Activated naive CD4-positive, alpha-beta T cell treated with anti-CD3 and anti-CD28 coated beads, Interleukin-2, amount 50 U/mL, for 72 hours (primary cell): ENCODE measurements at regions not wholly inside any gene's neighbourhood (a gene's known extent, or its start where the extent isn't known, plus 50 kb on each side); places are given as distances from the start of the nearest gene placed in this dataset.

Experiments used
- ATAC-seq, 2 donors: fragments of 150-1000 bp; cut with Tn5 transposase; 2 replicates each; pipeline ENCODE4 v1.10.0; 2021; ENCODE audit warnings: mild to moderate bottlenecking in 2 of 2, moderate library complexity in 2 of 2
- DNase-seq, 2 donors: peaks; one replicate each; pipeline ENCODE4 v3.0.0; 2021 to 2022; ENCODE audit warnings: low spot score in 2 of 2
- H3K27ac Mint-ChIP-seq, 2 donors: one replicate each; pipeline ENCODE4 v1.8.0; 2022; ENCODE audit warnings: mild to moderate bottlenecking in 2 of 2, mixed read lengths in 2 of 2
- H3K36me3 Mint-ChIP-seq, 2 donors: one replicate each; pipeline ENCODE4 v1.8.0; 2022; ENCODE audit warnings: mixed read lengths in 2 of 2
- H3K9me3 Mint-ChIP-seq, 2 donors: one replicate each; pipeline ENCODE4 v1.8.0; 2022; ENCODE audit warnings: mixed read lengths in 2 of 2

GRCh38 chr12:91327889-91328288, 145.3 kb upstream of the DCN start:
- DNase-seq (no peak), ATAC-seq (no peak)
- no peaks in the 10 kb centered on the region for H3K9me3 Mint-ChIP-seq
- no peak overlapping the region for H3K27ac Mint-ChIP-seq
- no peaks in the 10 kb centered on the region for H3K36me3 Mint-ChIP-seq

DNA sequence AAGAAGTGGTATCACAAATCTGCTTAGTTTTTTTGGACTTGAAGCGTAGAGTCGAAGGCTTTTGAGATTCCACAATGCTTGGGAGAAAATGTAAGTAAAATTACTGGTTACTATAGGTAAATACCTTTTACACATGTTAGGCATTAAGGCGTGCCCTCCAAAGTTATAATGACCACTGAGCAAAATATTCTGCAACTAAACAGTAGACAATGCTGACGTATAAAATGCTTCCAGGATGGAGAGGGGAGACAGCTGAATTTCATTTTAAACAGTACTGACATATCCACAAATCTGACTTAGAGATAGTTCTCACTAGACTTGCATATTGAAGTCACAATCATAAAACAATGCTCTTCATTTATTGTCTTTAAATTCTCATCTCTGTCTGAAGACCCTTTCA, 144.5 kb upstream of the DCN start:
- no peaks in the 10 kb centered on the region for H3K9me3 Mint-ChIP-seq
- no peaks in the 10 kb centered on the region for H3K36me3 Mint-ChIP-seq
- no peak for DNase-seq
- H3K27ac Mint-ChIP-seq = no peak overlapping the region
- ATAC-seq = no peak

DNA sequence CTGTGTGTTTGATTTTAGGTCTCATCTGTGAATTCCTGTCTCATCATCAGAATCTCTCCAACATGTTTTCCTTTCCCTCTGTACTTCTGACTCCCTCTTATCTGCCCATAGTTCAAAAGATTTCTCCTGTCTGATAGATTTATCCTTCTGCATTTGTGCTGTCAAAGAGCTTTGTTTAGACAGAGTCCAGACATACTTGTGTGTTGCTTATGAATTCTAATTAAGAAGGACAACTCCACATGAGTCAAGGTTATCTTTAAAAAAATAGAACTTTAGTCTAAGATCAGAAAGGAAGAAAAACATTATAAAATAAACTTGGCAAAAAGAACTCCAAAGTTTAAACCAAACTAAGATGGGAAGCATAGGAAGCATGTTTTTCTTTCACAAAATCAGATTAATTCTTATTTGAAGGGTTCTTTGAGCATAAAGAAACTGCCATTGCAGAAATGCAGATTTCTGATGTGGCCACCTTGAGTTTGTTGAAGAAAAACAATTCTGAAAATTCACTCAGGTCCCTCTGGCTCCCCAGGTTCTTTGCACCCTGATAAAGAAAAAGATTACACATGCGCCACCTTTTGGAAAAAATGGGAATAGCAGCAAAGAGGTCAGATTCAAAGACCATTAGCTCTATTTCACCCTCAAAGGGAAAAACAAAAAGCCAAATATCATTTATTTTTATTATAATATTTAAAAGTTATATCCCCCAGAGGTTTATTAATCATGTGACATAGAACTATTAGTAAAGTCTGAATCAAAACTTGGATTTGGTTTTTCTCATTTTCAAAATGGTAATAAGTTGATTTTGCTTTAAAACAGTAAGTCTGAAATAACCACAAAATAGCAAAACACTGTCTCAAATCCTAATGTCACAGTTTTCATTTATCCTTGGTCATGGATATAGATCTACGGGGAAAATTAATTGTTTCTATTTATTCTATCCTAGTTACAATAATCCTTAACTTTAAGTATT, 143.7 kb upstream of the DCN start:
- DNase-seq (peak in 1 of 2 donors; percentile 68), ATAC-seq (no peak)
- Mint-ChIP-seq H3K27ac (no peak overlapping the region), H3K9me3 (no peaks in the 10 kb centered on the region), H3K36me3 (no peaks in the 10 kb centered on the region)

DNA sequence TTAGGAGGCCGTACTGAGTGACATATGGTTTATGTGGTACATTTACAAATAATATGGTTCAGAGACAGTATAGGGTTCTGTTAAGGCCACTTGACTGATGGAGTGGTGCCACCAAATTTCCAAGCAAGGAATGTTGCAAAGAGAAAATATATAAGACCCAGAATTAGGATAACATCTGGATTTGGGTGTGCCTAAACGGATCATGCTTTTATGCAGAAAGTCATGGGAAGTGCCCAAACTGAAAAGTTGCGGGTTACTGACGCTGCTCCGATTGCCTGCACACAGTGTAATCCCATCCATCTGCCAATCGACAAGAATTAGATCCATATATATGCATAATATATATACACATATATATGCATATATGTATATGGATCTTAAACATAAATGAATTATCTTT, 138.4 kb upstream of the DCN start:
- DNase-seq (no peak), ATAC-seq (no peak)
- Mint-ChIP-seq H3K27ac (no peak overlapping the region), H3K36me3 (no peaks in the 10 kb centered on the region), H3K9me3 (peaks cover 0 to 5% of the 10 kb centered on the region in 2 donors)

GRCh38 chr12:91319071-91319760, 136.6 kb upstream of the DCN start:
- no peak for DNase-seq
- Mint-ChIP-seq H3K9me3 (peaks cover 3 to 9% of the 10 kb centered on the region in 2 donors), H3K36me3 (no peaks in the 10 kb centered on the region)

GRCh38 chr12:91317306-91317705, 134.7 kb upstream of the DCN start:
- no peak for ATAC-seq
- H3K9me3 Mint-ChIP-seq = peaks cover 3 to 9% of the 10 kb centered on the region in 2 donors
- H3K36me3 Mint-ChIP-seq = no peaks in the 10 kb centered on the region
- DNase-seq = no peak
- no peak overlapping the region for H3K27ac Mint-ChIP-seq

More at GRCh38 chr12:91319071-91319760, 136.6 kb upstream of the DCN start:
- H3K27ac Mint-ChIP-seq = no peak overlapping the region
- no peak for ATAC-seq

GRCh38 chr12:91316907-91317269, 134.3 kb upstream of the DCN start:
- H3K9me3 Mint-ChIP-seq = peaks cover 3 to 9% of the 10 kb centered on the region in 2 donors
- DNase-seq = no peak
- no peaks in the 10 kb centered on the region for H3K36me3 Mint-ChIP-seq
- no peak for ATAC-seq
- no peak overlapping the region for H3K27ac Mint-ChIP-seq

- no peak for DNase-seq
- ATAC-seq = no peak
- peaks cover 3 to 9% of the 10 kb centered on the region in 2 donors for H3K9me3 Mint-ChIP-seq
- no peak overlapping the region for H3K27ac Mint-ChIP-seq
- H3K36me3 Mint-ChIP-seq = no peaks in the 10 kb centered on the region
Measured at GRCh38 chr12:91316161-91316906, 133.7 kb upstream of the DCN start.

DNA sequence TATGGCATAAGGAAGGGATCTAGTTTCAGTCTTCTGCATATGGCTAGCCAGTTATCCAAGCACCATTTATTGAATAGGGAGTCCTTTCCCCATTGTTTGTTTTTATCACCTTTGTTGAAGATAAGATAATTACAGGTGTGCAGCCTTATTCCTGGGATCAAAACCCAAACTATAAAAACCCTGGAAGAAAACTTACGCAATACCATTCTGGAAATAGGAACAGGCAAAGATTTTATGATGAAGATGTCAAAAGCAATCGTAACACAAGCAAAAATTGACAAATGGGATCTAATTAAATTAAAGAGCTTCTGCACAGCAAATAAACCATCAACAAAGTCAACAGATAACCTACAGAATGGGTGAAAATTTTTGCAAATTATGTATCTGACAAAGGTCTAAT, 128.5 kb upstream of the DCN start:
- DNase-seq = no peak
- Mint-ChIP-seq H3K9me3 (peaks cover 3 to 5% of the 10 kb centered on the region in 2 donors), H3K36me3 (no peaks in the 10 kb centered on the region), H3K27ac (no peak overlapping the region)
- ATAC-seq = no peak

- Mint-ChIP-seq H3K27ac (no peak overlapping the region), H3K36me3 (no peaks in the 10 kb centered on the region)
Measured at GRCh38 chr12:91309450-91309849, 126.8 kb upstream of the DCN start.

GRCh38 chr12:91307957-91308670, 125.5 kb upstream of the DCN start:
- DNase-seq (no peak), ATAC-seq (no peak)
- H3K9me3 Mint-ChIP-seq = no peaks in the 10 kb centered on the region
- H3K27ac Mint-ChIP-seq = no peak overlapping the region
- no peaks in the 10 kb centered on the region for H3K36me3 Mint-ChIP-seq

More at GRCh38 chr12:91309450-91309849, 126.8 kb upstream of the DCN start:
- DNase-seq = no peak
- H3K9me3 Mint-ChIP-seq = no peaks in the 10 kb centered on the region
- no peak for ATAC-seq

DNA sequence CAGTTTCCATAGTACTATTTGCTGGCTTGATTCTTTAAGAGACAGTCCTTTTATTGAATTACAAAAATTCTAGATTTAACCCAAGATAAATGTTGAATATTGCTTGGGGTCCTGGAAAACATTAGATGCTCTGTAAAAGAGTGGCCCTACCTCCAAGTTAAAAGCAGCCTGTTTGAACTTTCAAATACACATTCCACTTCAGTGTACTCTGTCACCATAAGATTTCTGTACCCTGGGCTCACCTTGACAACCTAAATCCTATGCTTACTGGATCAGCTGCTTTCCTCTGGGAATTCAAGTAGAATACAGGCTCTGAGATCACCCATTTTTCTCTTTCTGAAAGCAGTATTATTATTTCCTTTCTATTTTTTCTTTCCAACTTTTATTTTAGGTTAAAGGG, 107.7 kb upstream of the DCN start:
- no peak for ATAC-seq
- Mint-ChIP-seq H3K27ac (no peak overlapping the region), H3K9me3 (no peaks in the 10 kb centered on the region)

GRCh38 chr12:91289906-91290305, 107.3 kb upstream of the DCN start:
- Mint-ChIP-seq H3K9me3 (no peaks in the 10 kb centered on the region), H3K27ac (no peak overlapping the region), H3K36me3 (peaks cover under 1 to 3% of the 10 kb centered on the region in 2 donors)
- no peak for DNase-seq
- no peak for ATAC-seq

More for the DNA sequence above, 107.7 kb upstream of the DCN start:
- no peak for DNase-seq
- H3K36me3 Mint-ChIP-seq = peaks cover 5% of the 10 kb centered on the region in 2 donors

- Mint-ChIP-seq H3K27ac (no peak overlapping the region), H3K36me3 (no peaks in the 10 kb centered on the region), H3K9me3 (no peaks in the 10 kb centered on the region)
- DNase-seq = no peak
- no peak for ATAC-seq
Measured at GRCh38 chr12:91289072-91289471, 106.5 kb upstream of the DCN start.

GRCh38 chr12:91287753-91288152, 105.1 kb upstream of the DCN start:
- no peaks in the 10 kb centered on the region for H3K9me3 Mint-ChIP-seq
- H3K36me3 Mint-ChIP-seq = no peaks in the 10 kb centered on the region
- DNase-seq (no peak), ATAC-seq (no peak)
- H3K27ac Mint-ChIP-seq = no peak overlapping the region

- H3K9me3 Mint-ChIP-seq = no peaks in the 10 kb centered on the region
- DNase-seq = no peak
- no peak for ATAC-seq
- no peak overlapping the region for H3K27ac Mint-ChIP-seq
- no peaks in the 10 kb centered on the region for H3K36me3 Mint-ChIP-seq
Measured at GRCh38 chr12:91278126-91278525, 95.5 kb upstream of the DCN start.
